ENCODE measurements at regions not wholly inside any gene's neighbourhood (a gene's known extent, or its start where the extent isn't known, plus 50 kb on each side); places are given as distances from the start of the nearest gene placed in this dataset.

- Mint-ChIP-seq H3K4me3 (no peak overlapping the region), H3K9me3 (peaks cover 8% of the 10 kb centered on the region), H3K27me3 (no peaks in the 10 kb centered on the region), H3K27ac (no peak overlapping the region), H3K36me3 (no peaks in the 10 kb centered on the region), H3K4me1 (no peaks in the 10 kb centered on the region)
- DNase-seq, result no peak
These were observed 149.2 kb downstream of the GNAT3 start for GRCh38 chr7:80362677-80363076.

GRCh38 chr7:80362010-80362618 is 149.8 kb downstream of the GNAT3 start:
- H3K4me1 Mint-ChIP-seq, result no peaks in the 10 kb centered on the region
- peaks cover 8% of the 10 kb centered on the region for H3K9me3 Mint-ChIP-seq
- no peak overlapping the region for H3K27ac Mint-ChIP-seq
- H3K36me3 Mint-ChIP-seq, result no peaks in the 10 kb centered on the region
- H3K27me3 Mint-ChIP-seq, result no peaks in the 10 kb centered on the region
- DNase-seq, result no peak
- no peak overlapping the region for H3K4me3 Mint-ChIP-seq

GRCh38 chr7:80359476-80359875 is 152.4 kb downstream of the GNAT3 start:
- DNase-seq, result no peak
- Mint-ChIP-seq H3K4me1 (no peaks in the 10 kb centered on the region), H3K9me3 (no peaks in the 10 kb centered on the region), H3K27me3 (no peaks in the 10 kb centered on the region), H3K36me3 (no peaks in the 10 kb centered on the region), H3K4me3 (no peak overlapping the region), H3K27ac (no peak overlapping the region)

- Mint-ChIP-seq H3K27me3 (no peaks in the 10 kb centered on the region), H3K4me3 (no peak overlapping the region), H3K36me3 (no peaks in the 10 kb centered on the region), H3K27ac (no peak overlapping the region), H3K4me1 (no peaks in the 10 kb centered on the region), H3K9me3 (no peaks in the 10 kb centered on the region)
- no peak for DNase-seq
These were observed 152.8 kb downstream of the GNAT3 start for GRCh38 chr7:80359029-80359428.

GRCh38 chr7:80357530-80357929 is 154.3 kb downstream of the GNAT3 start:
- Mint-ChIP-seq H3K36me3 (no peaks in the 10 kb centered on the region), H3K4me3 (no peak overlapping the region), H3K9me3 (no peaks in the 10 kb centered on the region), H3K27ac (no peak overlapping the region), H3K27me3 (no peaks in the 10 kb centered on the region), H3K4me1 (no peaks in the 10 kb centered on the region)
- no peak for DNase-seq

- no peaks in the 10 kb centered on the region for H3K4me1 Mint-ChIP-seq
These were observed 161.4 kb downstream of the GNAT3 start for GRCh38 chr7:80350430-80350829.

GRCh38 chr7:80348223-80348622 is 163.6 kb downstream of the GNAT3 start:
- DNase-seq, result no peak
- no peaks in the 10 kb centered on the region for H3K27me3 Mint-ChIP-seq
- H3K4me3 Mint-ChIP-seq, result no peak overlapping the region
- H3K9me3 Mint-ChIP-seq, result no peaks in the 10 kb centered on the region
- H3K27ac Mint-ChIP-seq, result no peak overlapping the region
- H3K4me1 Mint-ChIP-seq, result no peaks in the 10 kb centered on the region
- H3K36me3 Mint-ChIP-seq, result no peaks in the 10 kb centered on the region

More at GRCh38 chr7:80350430-80350829, 161.4 kb downstream of the GNAT3 start:
- no peak for DNase-seq
- Mint-ChIP-seq H3K27me3 (no peaks in the 10 kb centered on the region), H3K36me3 (no peaks in the 10 kb centered on the region), H3K4me3 (no peak overlapping the region), H3K9me3 (no peaks in the 10 kb centered on the region), H3K27ac (no peak overlapping the region)

- H3K27me3 Mint-ChIP-seq, result no peaks in the 10 kb centered on the region
- H3K4me3 Mint-ChIP-seq, result no peak overlapping the region
- H3K27ac Mint-ChIP-seq, result no peak overlapping the region
- no peak for DNase-seq
- H3K9me3 Mint-ChIP-seq, result no peaks in the 10 kb centered on the region
- no peaks in the 10 kb centered on the region for H3K4me1 Mint-ChIP-seq
- H3K36me3 Mint-ChIP-seq, result no peaks in the 10 kb centered on the region
These were observed 164.7 kb downstream of the GNAT3 start for GRCh38 chr7:80347173-80347572.

- no peaks in the 10 kb centered on the region for H3K36me3 Mint-ChIP-seq
- no peaks in the 10 kb centered on the region for H3K27me3 Mint-ChIP-seq
- H3K4me1 Mint-ChIP-seq, result no peaks in the 10 kb centered on the region
- H3K9me3 Mint-ChIP-seq, result no peaks in the 10 kb centered on the region
- no peak overlapping the region for H3K4me3 Mint-ChIP-seq
- no peak for DNase-seq
- no peak overlapping the region for H3K27ac Mint-ChIP-seq
These were observed 165.2 kb downstream of the GNAT3 start for GRCh38 chr7:80346704-80347103.

- DNase-seq, result no peak
- Mint-ChIP-seq H3K36me3 (no peaks in the 10 kb centered on the region), H3K27me3 (no peaks in the 10 kb centered on the region), H3K27ac (no peak overlapping the region), H3K4me3 (no peak overlapping the region), H3K9me3 (no peaks in the 10 kb centered on the region), H3K4me1 (no peaks in the 10 kb centered on the region)
These were observed 176.2 kb downstream of the GNAT3 start for GRCh38 chr7:80335511-80336231.

- Mint-ChIP-seq H3K4me1 (no peaks in the 10 kb centered on the region), H3K27ac (no peak overlapping the region), H3K4me3 (no peak overlapping the region), H3K36me3 (no peaks in the 10 kb centered on the region), H3K27me3 (no peaks in the 10 kb centered on the region), H3K9me3 (no peaks in the 10 kb centered on the region)
- DNase-seq, result no peak
These were observed 177.0 kb downstream of the GNAT3 start for GRCh38 chr7:80334908-80335307.

GRCh38 chr7:80334196-80334595 is 177.7 kb downstream of the GNAT3 start:
- H3K36me3 Mint-ChIP-seq, result no peaks in the 10 kb centered on the region
- no peak for DNase-seq
- no peaks in the 10 kb centered on the region for H3K27me3 Mint-ChIP-seq
- no peak overlapping the region for H3K27ac Mint-ChIP-seq
- no peak overlapping the region for H3K4me3 Mint-ChIP-seq
- H3K4me1 Mint-ChIP-seq, result no peaks in the 10 kb centered on the region
- no peaks in the 10 kb centered on the region for H3K9me3 Mint-ChIP-seq

- H3K4me3 Mint-ChIP-seq, result no peak overlapping the region
- DNase-seq, result no peak
- peaks cover 3% of the 10 kb centered on the region for H3K9me3 Mint-ChIP-seq
- no peak overlapping the region for H3K27ac Mint-ChIP-seq
- no peaks in the 10 kb centered on the region for H3K4me1 Mint-ChIP-seq
- H3K27me3 Mint-ChIP-seq, result no peaks in the 10 kb centered on the region
- H3K36me3 Mint-ChIP-seq, result no peaks in the 10 kb centered on the region
These were observed 178.8 kb downstream of the GNAT3 start for GRCh38 chr7:80333040-80333439.

- no peak overlapping the region for H3K4me3 Mint-ChIP-seq
- DNase-seq, result no peak
- H3K9me3 Mint-ChIP-seq, result peaks cover 5% of the 10 kb centered on the region
- no peaks in the 10 kb centered on the region for H3K27me3 Mint-ChIP-seq
- no peaks in the 10 kb centered on the region for H3K36me3 Mint-ChIP-seq
- no peaks in the 10 kb centered on the region for H3K4me1 Mint-ChIP-seq
- H3K27ac Mint-ChIP-seq, result no peak overlapping the region
These were observed 181.4 kb downstream of the GNAT3 start for GRCh38 chr7:80330434-80330833.

- Mint-ChIP-seq H3K36me3 (no peaks in the 10 kb centered on the region), H3K4me3 (no peak overlapping the region)
These were observed 187.8 kb downstream of the GNAT3 start for GRCh38 chr7:80324032-80324431.

GRCh38 chr7:80319461-80319860 is 184.8 kb downstream of the GNAI1 start:
- H3K9me3 Mint-ChIP-seq, result no peaks in the 10 kb centered on the region
- no peak overlapping the region for H3K4me3 Mint-ChIP-seq
- H3K36me3 Mint-ChIP-seq, result no peaks in the 10 kb centered on the region
- no peak overlapping the region for H3K27ac Mint-ChIP-seq
- H3K27me3 Mint-ChIP-seq, result no peaks in the 10 kb centered on the region
- no peaks in the 10 kb centered on the region for H3K4me1 Mint-ChIP-seq
- no peak for DNase-seq

More at GRCh38 chr7:80324032-80324431, 187.8 kb downstream of the GNAT3 start:
- Mint-ChIP-seq H3K4me1 (no peaks in the 10 kb centered on the region), H3K9me3 (peaks cover 5% of the 10 kb centered on the region), H3K27me3 (no peaks in the 10 kb centered on the region), H3K27ac (no peak overlapping the region)
- DNase-seq, result no peak
